AG04449 (cell line): ENCODE measurements at regions not wholly inside any gene's neighbourhood (a gene's known extent, or its start where the extent isn't known, plus 50 kb on each side); places are given as distances from the start of the nearest gene placed in this dataset.

Source experiments
- CTCF ChIA-PET: fragments of 350-600 bp; formaldehyde crosslinking; extraction: SDS; loops from one replicate; lab custom pipeline; 2021; ENCODE audit warnings: antibody characterized with exemption; lab: Yijun Ruan, JAX
- POLR2A ChIA-PET: fragments of 400-600, 350-600 bp; formaldehyde crosslinking; extraction: SDS; loops from one replicate; lab custom pipeline; 2020; ENCODE audit warnings: antibody characterized with exemption, inconsistent platforms; lab: Yijun Ruan, JAX
- DNase-seq: peaks from one replicate; pipeline ENCODE4 v3.0.0-alpha.2; 2010; ENCODE audit warnings: low read depth, low spot score
- H3K4me3 ChIP-seq: 2 replicates; pipeline ENCODE4 v1.5.1; 2011; ENCODE audit warnings: low read depth, mild to moderate bottlenecking, control low read depth, low read length
- TF ChIP-seq, protein P1 (sequence below): IDR thresholded peaks from one replicate; pipeline ENCODE4 v1.5.1; 2011; ENCODE audit warnings: mild to moderate bottlenecking, moderate library complexity, low read length, control low read depth, inconsistent platforms; ENCODE audit not compliant: insufficient read depth; ENCODE audit errors: missing control alignments

- no peak for DNase-seq
- POLR2A ChIA-PET, result no interaction called here
- TF ChIP-seq, protein P1, sequence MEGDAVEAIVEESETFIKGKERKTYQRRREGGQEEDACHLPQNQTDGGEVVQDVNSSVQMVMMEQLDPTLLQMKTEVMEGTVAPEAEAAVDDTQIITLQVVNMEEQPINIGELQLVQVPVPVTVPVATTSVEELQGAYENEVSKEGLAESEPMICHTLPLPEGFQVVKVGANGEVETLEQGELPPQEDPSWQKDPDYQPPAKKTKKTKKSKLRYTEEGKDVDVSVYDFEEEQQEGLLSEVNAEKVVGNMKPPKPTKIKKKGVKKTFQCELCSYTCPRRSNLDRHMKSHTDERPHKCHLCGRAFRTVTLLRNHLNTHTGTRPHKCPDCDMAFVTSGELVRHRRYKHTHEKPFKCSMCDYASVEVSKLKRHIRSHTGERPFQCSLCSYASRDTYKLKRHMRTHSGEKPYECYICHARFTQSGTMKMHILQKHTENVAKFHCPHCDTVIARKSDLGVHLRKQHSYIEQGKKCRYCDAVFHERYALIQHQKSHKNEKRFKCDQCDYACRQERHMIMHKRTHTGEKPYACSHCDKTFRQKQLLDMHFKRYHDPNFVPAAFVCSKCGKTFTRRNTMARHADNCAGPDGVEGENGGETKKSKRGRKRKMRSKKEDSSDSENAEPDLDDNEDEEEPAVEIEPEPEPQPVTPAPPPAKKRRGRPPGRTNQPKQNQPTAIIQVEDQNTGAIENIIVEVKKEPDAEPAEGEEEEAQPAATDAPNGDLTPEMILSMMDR, result no peak
- no peak overlapping the region for H3K4me3 ChIP-seq
- CTCF ChIA-PET, result interaction anchor here (0.7 to 4.8 kb wide), 4 partner anchors 8 to 14 kb away, joined by 3 to 20 read pairs (median 7); no protein-coding TSS in a partner anchor
These were observed 96.4 kb upstream of the ATP11B start for GRCh38 chr3:182696916-182697315.

GRCh38 chr3:182697345-182697919 is 95.9 kb upstream of the ATP11B start:
- no peak overlapping the region for H3K4me3 ChIP-seq
- ChIA-PET CTCF (interaction anchor here (0.7 to 4.8 kb wide), 4 partner anchors 9 to 14 kb away, joined by 3 to 20 read pairs (median 7); no protein-coding TSS in a partner anchor), POLR2A (no interaction called here)
- TF ChIP-seq, protein P1, result no peak
- DNase-seq, result no peak

DNA sequence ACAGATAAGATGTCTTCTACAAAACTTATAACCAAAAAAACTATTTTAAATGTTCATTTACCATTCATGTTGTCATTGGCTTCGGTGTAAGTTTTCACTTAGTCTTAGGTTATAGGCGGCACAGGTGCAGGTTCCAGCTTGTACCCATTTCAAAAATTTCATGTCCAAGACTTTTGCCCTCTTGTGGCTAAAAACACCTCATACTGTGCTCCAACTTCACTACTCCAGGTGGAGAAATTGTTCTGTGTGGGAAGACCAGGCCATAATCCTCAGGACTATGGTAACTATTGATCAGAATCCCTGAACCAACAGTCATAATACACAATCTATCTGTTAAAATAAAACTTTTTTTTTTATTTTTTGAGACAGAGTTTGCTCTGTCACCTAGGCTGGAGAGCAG is 95.2 kb upstream of the ATP11B start:
- CTCF ChIA-PET, result interaction anchor here (1.4 to 4.8 kb wide), 3 partner anchors 12 to 19 kb away, joined by 3 to 20 read pairs (median 6); no protein-coding TSS in a partner anchor
- TF ChIP-seq, protein P1, result no peak
- no peak overlapping the region for H3K4me3 ChIP-seq
- DNase-seq, result no peak
- POLR2A ChIA-PET, result no interaction called here

DNA sequence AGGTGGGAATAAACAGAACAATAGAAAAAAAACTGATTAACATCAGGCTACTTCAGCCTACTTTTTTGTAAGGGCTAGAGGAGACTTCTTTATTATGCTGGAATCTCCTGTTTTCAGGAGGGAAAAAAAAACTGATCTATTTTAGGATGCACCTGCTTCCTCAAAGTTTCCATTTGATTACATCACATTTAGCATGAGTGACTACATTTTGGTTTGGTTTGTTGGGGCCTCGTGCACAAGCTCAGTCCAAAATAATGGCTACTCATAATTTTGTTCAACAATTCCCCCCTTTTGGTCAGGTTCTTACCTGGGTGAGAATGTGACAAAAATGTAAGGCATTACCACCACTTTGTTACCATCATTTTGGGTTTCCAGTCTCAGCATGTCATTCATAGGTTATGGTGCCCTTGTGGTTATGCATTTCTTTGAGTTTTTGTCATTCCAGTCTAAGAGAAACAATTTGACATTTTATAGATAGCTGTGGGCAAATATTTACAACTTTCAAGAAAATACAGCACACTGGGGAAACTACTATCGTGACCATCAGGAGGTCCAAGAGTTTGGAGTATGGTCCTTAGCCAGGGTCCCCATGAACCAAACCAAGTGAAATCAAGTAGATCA is 93.6 kb upstream of the ATP11B start:
- DNase-seq, result no peak
- ChIA-PET CTCF (interaction anchor here (1.4 to 4.8 kb wide), 5 partner anchors 10 to 17 kb away, joined by 3 to 20 read pairs (median 5); no protein-coding TSS in a partner anchor), POLR2A (no interaction called here)
- TF ChIP-seq, protein P1, result no peak
- no peak overlapping the region for H3K4me3 ChIP-seq

GRCh38 chr3:182702216-182702615 is 91.1 kb upstream of the ATP11B start:
- TF ChIP-seq, protein P1, result no peak
- no peak for DNase-seq
- CTCF ChIA-PET, result interaction anchor here (1.2 to 1.4 kb wide), 2 partner anchors 16 to 19 kb away, joined by 3 to 5 read pairs; no protein-coding TSS in a partner anchor
- POLR2A ChIA-PET, result no interaction called here
- no peak overlapping the region for H3K4me3 ChIP-seq

GRCh38 chr3:182703233-182703632 is 90.1 kb upstream of the ATP11B start:
- CTCF ChIA-PET, result interaction anchor here (1.2 to 1.4 kb wide), 2 partner anchors 17 to 20 kb away, joined by 3 to 5 read pairs; no protein-coding TSS in a partner anchor
- DNase-seq, result no peak
- no peak overlapping the region for H3K4me3 ChIP-seq
- TF ChIP-seq, protein P1, result no peak
- POLR2A ChIA-PET, result no interaction called here
